GM12878 (cell line): ENCODE measurements at regions not wholly inside any gene's neighbourhood (a gene's known extent, or its start where the extent isn't known, plus 50 kb on each side); places are given as distances from the start of the nearest gene placed in this dataset.

Experiments used
- ATF7 ChIP-seq: fragments of 450-650 bp; IDR thresholded peaks from 2 replicates; pipeline ENCODE4 v1.6.1; 2016; ENCODE audit warnings: low read depth, mild to moderate bottlenecking
- BMI1 ChIP-seq: fragments of 450-650 bp; IDR thresholded peaks from 2 replicates; pipeline ENCODE4 v1.6.1; 2016; ENCODE audit warnings: mild to moderate bottlenecking, moderate library complexity, borderline replicate concordance
- CHD2 ChIP-seq: IDR thresholded peaks from 2 replicates; pipeline ENCODE4 v1.6.1; 2011; ENCODE audit warnings: low read depth, low read length, improper control_type of control experiment, borderline replicate concordance
- CREM ChIP-seq: IDR thresholded peaks from 2 replicates; pipeline ENCODE4 v1.6.1; 2014; ENCODE audit warnings: antibody characterized with exemption, low read depth
- EZH2 ChIP-seq: IDR thresholded peaks from 2 replicates; pipeline ENCODE4 v1.6.1; 2012; ENCODE audit warnings: low read depth, mild to moderate bottlenecking, control low read depth, inconsistent platforms, low read length, borderline replicate concordance; ENCODE audit not compliant: control insufficient read depth
- GABPA ChIP-seq: IDR thresholded peaks from 2 replicates; pipeline ENCODE4 v1.6.1; 2014; ENCODE audit warnings: antibody characterized with exemption, low read depth, mild to moderate bottlenecking, inconsistent platforms
- POLR2AphosphoS5 ChIP-seq: IDR thresholded peaks from 2 replicates; pipeline ENCODE4 v1.6.1; 2011; ENCODE audit warnings: mild to moderate bottlenecking, low read length, inconsistent platforms
- SIN3A ChIP-seq: IDR thresholded peaks from 2 replicates; pipeline ENCODE4 v1.6.1; 2012; ENCODE audit warnings: low read depth, low read length, improper control_type of control experiment
- TAF1 ChIP-seq: IDR thresholded peaks from 2 replicates; pipeline ENCODE4 v1.6.1; 2011; ENCODE audit warnings: mild to moderate bottlenecking, low read depth, low read length, borderline replicate concordance
- ZNF24 ChIP-seq: fragments of 450-650 bp; IDR thresholded peaks from 2 replicates; pipeline ENCODE4 v1.6.1; 2017; ENCODE audit warnings: antibody characterized with exemption, mild to moderate bottlenecking
- ZNF622 ChIP-seq: fragments of 450-650 bp; IDR thresholded peaks from 2 replicates; pipeline ENCODE4 v1.6.1; 2017; ENCODE audit warnings: mild to moderate bottlenecking, inconsistent platforms
- TF ChIP-seq, protein P1 (sequence below): fragments of 450-650 bp; IDR thresholded peaks from 2 replicates; pipeline ENCODE4 v1.6.1; 2018; ENCODE audit warnings: borderline replicate concordance, mild to moderate bottlenecking; ENCODE audit not compliant: partially characterized antibody
- TF ChIP-seq, protein P2 (sequence below), 3 experiments: IDR thresholded peaks in 2 of 3; conservative IDR thresholded peaks in 1 of 3; 2 replicates each; pipeline ENCODE4 v1.5.1; 2011; ENCODE audit warnings: low read depth in 3 of 3, low read length in 3 of 3, mild to moderate bottlenecking in 3 of 3, control low read depth in 2 of 3, moderate library complexity in 2 of 3, inconsistent platforms in 1 of 3, mixed read lengths in 1 of 3; ENCODE audit not compliant: control insufficient read depth in 2 of 3, insufficient read depth in 1 of 3; ENCODE audit errors: extremely low read depth in 1 of 3
- TF ChIP-seq, protein P3 (sequence below): fragments of 450-650 bp; IDR thresholded peaks from 2 replicates; pipeline ENCODE4 v1.6.1; 2017; ENCODE audit warnings: mild to moderate bottlenecking

DNA sequence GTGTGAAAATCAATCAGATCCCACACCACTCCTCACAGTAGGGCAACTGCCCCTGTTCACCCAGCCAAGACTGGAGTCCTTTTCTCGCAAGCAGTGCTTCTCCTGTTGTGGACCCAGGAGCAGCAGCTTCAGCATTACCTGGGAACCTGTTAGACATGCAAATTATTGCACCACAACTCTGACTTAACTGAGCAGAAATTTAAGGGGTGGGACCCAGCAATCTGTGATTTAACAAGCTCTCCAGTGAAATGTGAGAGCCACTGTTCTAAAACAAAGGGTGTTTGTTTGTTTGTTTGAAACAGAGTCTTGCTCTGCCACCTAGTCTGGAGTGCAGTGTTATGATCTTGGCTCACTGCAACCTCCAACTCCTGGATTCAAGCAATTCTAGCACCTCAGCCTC lies 591.4 kb downstream of the SOX6 start:
- TF ChIP-seq ZNF24 (no peak), CHD2 (no peak), TAF1 (no peak), POLR2AphosphoS5 (no peak), SIN3A (no peak), EZH2 (no peak), ATF7 (no peak), CREM (no peak), BMI1 (no peak), GABPA (no peak), ZNF622 (no peak)
- TF ChIP-seq, protein P1, sequence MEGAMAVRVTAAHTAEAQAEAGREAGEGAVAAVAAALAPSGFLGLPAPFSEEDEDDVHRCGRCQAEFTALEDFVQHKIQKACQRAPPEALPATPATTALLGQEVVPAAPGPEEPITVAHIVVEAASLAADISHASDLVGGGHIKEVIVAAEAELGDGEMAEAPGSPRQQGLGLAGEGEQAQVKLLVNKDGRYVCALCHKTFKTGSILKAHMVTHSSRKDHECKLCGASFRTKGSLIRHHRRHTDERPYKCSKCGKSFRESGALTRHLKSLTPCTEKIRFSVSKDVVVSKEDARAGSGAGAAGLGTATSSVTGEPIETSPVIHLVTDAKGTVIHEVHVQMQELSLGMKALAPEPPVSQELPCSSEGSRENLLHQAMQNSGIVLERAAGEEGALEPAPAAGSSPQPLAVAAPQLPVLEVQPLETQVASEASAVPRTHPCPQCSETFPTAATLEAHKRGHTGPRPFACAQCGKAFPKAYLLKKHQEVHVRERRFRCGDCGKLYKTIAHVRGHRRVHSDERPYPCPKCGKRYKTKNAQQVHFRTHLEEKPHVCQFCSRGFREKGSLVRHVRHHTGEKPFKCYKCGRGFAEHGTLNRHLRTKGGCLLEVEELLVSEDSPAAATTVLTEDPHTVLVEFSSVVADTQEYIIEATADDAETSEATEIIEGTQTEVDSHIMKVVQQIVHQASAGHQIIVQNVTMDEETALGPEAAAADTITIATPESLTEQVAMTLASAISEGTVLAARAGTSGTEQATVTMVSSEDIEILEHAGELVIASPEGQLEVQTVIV, result no peak
- TF ChIP-seq, protein P2, sequence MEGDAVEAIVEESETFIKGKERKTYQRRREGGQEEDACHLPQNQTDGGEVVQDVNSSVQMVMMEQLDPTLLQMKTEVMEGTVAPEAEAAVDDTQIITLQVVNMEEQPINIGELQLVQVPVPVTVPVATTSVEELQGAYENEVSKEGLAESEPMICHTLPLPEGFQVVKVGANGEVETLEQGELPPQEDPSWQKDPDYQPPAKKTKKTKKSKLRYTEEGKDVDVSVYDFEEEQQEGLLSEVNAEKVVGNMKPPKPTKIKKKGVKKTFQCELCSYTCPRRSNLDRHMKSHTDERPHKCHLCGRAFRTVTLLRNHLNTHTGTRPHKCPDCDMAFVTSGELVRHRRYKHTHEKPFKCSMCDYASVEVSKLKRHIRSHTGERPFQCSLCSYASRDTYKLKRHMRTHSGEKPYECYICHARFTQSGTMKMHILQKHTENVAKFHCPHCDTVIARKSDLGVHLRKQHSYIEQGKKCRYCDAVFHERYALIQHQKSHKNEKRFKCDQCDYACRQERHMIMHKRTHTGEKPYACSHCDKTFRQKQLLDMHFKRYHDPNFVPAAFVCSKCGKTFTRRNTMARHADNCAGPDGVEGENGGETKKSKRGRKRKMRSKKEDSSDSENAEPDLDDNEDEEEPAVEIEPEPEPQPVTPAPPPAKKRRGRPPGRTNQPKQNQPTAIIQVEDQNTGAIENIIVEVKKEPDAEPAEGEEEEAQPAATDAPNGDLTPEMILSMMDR (IDR thresholded peaks at IDR 0.05 in 2 of 3, conservative IDR thresholded peaks at IDR 0.05 in 1 of 3; ENCODE audit: control insufficient read depth in 2 of 3, extremely low read depth in 1 of 3, insufficient read depth in 1 of 3, low read depth in 3 of 3, low read length in 3 of 3), result no peak
- TF ChIP-seq, protein P3, sequence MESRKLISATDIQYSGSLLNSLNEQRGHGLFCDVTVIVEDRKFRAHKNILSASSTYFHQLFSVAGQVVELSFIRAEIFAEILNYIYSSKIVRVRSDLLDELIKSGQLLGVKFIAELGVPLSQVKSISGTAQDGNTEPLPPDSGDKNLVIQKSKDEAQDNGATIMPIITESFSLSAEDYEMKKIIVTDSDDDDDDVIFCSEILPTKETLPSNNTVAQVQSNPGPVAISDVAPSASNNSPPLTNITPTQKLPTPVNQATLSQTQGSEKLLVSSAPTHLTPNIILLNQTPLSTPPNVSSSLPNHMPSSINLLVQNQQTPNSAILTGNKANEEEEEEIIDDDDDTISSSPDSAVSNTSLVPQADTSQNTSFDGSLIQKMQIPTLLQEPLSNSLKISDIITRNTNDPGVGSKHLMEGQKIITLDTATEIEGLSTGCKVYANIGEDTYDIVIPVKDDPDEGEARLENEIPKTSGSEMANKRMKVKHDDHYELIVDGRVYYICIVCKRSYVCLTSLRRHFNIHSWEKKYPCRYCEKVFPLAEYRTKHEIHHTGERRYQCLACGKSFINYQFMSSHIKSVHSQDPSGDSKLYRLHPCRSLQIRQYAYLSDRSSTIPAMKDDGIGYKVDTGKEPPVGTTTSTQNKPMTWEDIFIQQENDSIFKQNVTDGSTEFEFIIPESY, result no peak
